ENCODE measurements at regions not wholly inside any gene's neighbourhood (a gene's known extent, or its start where the extent isn't known, plus 50 kb on each side); places are given as distances from the start of the nearest gene placed in this dataset.
"Not testable (repeated sequence)": the region's sequence is repeated elsewhere in the genome, so short reads cannot be mapped to it uniquely, and the experiment has no call there.

DNA sequence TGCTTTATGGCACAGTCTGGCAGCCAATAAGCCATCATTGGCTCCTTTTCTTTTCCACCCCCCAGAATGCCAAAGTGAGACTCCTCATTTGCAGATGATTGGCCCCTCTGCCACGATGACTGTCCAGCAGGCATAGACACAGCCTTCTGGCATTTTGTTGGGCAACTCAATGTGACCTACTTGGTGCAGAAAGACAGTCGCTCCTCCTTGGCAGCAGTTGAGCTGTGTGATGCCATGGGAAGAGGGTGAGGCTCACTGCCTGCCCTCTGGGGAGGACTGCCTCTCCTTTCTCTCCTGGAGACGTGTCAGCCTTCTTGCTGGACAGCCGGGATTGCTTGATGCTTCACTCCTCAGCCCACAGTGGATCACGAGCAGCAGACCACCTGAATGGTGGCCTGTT, 264.9 kb downstream of the C12orf75 start:
- Histone ChIP-seq H3K9me3 (no peaks in the 10 kb centered on the region), H3K27ac (no peak overlapping the region), H3K27me3 (no peaks in the 10 kb centered on the region), H3K4me3 (no peak overlapping the region), H3K36me3 (no peaks in the 10 kb centered on the region), H3K4me1 (no peaks in the 10 kb centered on the region)
- intact Hi-C loops (cut with DNase I; ENCODE audit: low total_unique reads): no loop called here
- TF ChIP-seq POLR2A (IDR thresholded peaks at IDR 0.05): no peak
- TF ChIP-seq, protein P1, sequence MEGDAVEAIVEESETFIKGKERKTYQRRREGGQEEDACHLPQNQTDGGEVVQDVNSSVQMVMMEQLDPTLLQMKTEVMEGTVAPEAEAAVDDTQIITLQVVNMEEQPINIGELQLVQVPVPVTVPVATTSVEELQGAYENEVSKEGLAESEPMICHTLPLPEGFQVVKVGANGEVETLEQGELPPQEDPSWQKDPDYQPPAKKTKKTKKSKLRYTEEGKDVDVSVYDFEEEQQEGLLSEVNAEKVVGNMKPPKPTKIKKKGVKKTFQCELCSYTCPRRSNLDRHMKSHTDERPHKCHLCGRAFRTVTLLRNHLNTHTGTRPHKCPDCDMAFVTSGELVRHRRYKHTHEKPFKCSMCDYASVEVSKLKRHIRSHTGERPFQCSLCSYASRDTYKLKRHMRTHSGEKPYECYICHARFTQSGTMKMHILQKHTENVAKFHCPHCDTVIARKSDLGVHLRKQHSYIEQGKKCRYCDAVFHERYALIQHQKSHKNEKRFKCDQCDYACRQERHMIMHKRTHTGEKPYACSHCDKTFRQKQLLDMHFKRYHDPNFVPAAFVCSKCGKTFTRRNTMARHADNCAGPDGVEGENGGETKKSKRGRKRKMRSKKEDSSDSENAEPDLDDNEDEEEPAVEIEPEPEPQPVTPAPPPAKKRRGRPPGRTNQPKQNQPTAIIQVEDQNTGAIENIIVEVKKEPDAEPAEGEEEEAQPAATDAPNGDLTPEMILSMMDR (IDR thresholded peaks at IDR 0.05): no peak
- no peak for DNase-seq

DNA sequence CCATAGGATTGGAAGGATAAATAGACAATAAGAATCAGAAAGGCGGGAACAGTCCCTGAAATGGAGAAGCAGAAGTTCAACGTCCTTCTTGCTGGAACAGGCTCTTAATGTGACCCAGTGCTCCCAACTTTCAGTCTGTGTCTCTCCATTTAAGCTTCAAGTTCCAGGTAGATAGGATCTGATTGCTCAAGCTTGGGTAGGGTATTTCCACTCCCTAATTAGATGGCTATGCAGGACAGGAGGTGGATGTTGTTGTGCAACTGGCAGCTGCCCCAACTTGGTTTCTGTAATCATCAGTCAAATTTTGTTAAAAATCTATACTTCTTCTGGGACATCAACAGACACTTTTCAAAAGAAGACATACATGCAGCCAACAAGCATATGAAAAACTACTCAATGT, 266.2 kb downstream of the C12orf75 start:
- H3K27ac ChIP-seq: no peak overlapping the region
- no peaks in the 10 kb centered on the region for H3K4me1 ChIP-seq
- H3K9me3 ChIP-seq: no peaks in the 10 kb centered on the region
- H3K27me3 ChIP-seq: no peaks in the 10 kb centered on the region
- TF ChIP-seq POLR2A (IDR thresholded peaks at IDR 0.05): no peak
- TF ChIP-seq, protein P1 (IDR thresholded peaks at IDR 0.05): no peak
- no peak for DNase-seq
- intact Hi-C loops (cut with DNase I; ENCODE audit: low total_unique reads): no loop called here
- no peaks in the 10 kb centered on the region for H3K36me3 ChIP-seq
- H3K4me3 ChIP-seq: no peak overlapping the region

DNA sequence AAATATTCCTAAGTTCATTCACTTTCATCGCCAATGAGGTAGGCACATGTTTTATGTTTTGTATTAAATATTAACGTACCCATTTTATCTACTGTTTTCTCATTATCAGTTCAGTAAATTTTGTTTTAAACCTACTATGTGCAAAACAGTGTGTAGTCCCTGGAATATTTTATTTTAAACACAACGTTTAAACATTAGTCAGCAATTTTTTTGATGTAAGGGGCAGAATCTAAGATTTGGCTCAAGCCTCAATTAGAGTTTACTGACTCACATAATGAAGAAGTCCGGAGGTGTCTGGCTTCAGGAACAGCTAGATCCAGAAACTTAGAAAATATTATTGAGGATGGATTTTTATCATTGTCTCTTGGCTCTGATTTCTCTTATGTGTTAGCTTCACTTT, 267.5 kb downstream of the C12orf75 start:
- H3K4me3 ChIP-seq: no peak overlapping the region
- intact Hi-C loops (cut with DNase I; ENCODE audit: low total_unique reads): no loop called here
- H3K27me3 ChIP-seq: no peaks in the 10 kb centered on the region
- no peaks in the 10 kb centered on the region for H3K36me3 ChIP-seq
- no peak for DNase-seq
- no peaks in the 10 kb centered on the region for H3K9me3 ChIP-seq
- no peak for TF ChIP-seq POLR2A (IDR thresholded peaks at IDR 0.05)
- TF ChIP-seq, protein P1 (IDR thresholded peaks at IDR 0.05): no peak
- no peak overlapping the region for H3K27ac ChIP-seq
- no peaks in the 10 kb centered on the region for H3K4me1 ChIP-seq

DNA sequence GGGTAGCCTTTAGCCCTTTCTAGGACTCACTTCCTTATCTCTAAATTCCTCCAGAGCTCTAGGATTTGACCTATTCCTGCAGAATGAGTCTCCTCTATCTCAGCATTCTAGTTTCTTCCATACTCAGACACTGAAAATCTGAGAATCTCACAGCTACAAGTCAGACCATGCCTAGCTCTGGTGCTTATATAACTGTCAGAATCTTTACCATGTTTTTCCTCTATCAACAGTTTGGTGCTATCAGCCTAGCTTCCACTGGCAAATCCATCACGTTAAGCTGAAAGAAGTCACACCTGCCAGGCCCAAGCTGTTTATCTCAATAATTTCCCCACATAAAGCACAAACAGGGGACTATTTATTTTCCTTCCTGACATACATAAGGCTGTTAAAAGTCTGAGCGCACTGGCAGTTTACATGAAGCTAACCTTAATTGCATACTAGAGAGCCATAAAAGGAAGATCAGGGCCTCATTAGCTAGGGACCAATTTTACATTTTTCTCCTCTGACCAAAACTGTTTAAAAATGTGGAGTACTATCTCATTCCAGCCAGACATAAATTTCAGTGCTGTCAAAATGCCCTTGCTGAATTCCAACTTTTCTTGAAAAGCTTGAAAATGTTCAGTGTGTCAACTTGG, 270.5 kb downstream of the C12orf75 start:
- TF ChIP-seq POLR2A (IDR thresholded peaks at IDR 0.05): no peak
- TF ChIP-seq, protein P1 (IDR thresholded peaks at IDR 0.05): no peak
- intact Hi-C loops (cut with DNase I; ENCODE audit: low total_unique reads): no loop called here
- DNase-seq: no peak
- no peaks in the 10 kb centered on the region for H3K4me1 ChIP-seq
- no peak overlapping the region for H3K4me3 ChIP-seq
- H3K36me3 ChIP-seq: no peaks in the 10 kb centered on the region
- H3K27ac ChIP-seq: no peak overlapping the region
- no peaks in the 10 kb centered on the region for H3K9me3 ChIP-seq
- no peaks in the 10 kb centered on the region for H3K27me3 ChIP-seq

DNA sequence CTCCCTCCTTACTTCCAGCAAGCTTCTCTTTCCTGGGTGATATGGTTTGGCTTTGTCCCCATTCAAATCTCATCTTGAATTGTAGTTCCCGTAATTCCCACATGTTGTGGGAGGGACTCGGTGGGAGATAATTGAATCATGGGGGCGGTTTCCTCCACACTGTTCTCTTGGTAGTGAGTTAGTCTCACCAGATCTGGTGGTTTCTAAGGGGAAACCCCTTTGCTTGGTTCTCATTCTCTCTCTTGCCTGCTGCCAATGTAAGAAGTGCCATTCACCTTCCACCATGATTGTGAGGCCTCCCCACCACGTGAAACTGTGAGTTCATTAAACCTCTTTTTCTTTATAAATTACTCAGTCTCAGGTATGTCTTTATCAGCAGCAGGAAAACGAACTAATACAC, 271.8 kb downstream of the C12orf75 start:
- H3K9me3 ChIP-seq; H3K4me1 ChIP-seq; H3K36me3 ChIP-seq; H3K27ac ChIP-seq; H3K27me3 ChIP-seq; DNase-seq; H3K4me3 ChIP-seq; intact Hi-C loops (cut with DNase I; ENCODE audit: low total_unique reads): not testable (repeated sequence)

DNA sequence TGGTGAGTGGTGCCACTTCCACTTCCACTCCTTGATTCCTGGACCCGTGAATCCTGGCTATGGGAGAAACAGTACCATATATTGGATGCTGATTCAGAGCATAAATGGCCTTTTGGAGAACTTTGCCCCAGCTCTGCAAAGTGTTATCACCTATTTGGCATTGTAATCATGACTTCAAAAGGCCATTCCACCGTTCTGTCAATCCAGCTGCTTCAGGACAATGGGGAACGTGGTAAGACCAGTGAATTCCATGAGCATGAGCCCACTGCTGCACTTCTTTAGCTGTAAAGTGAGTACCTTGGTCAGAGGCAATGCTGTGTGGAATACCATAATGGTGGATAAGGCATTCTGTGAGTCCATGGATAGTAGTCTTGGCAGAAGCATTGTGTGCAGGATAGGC, 273.8 kb downstream of the C12orf75 start:
- H3K36me3 ChIP-seq; intact Hi-C loops (cut with DNase I; ENCODE audit: low total_unique reads); H3K27me3 ChIP-seq; H3K9me3 ChIP-seq; H3K4me1 ChIP-seq; DNase-seq; H3K27ac ChIP-seq; H3K4me3 ChIP-seq: not testable (repeated sequence)

DNA sequence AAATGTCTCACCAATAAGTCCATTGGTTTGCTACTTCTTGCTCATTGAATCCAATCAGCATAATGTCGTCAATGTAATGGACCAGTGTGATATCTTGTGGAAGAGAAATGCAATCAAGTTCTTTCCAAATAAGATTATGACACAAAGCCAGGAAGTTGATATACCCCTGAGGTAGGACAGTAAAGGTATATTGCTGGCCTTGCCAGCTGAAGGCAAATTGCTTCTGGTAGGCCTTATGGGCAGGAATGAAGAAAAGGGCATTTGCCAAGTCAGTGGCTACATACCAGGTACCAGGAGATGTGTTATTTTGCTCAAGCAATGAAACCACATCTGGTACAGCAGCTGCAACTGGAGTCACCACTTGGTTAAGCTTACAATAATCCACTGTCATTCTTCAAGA, 276.1 kb downstream of the C12orf75 start:
- H3K27ac ChIP-seq; intact Hi-C loops (cut with DNase I; ENCODE audit: low total_unique reads); H3K27me3 ChIP-seq; H3K9me3 ChIP-seq; H3K36me3 ChIP-seq; H3K4me1 ChIP-seq; DNase-seq; H3K4me3 ChIP-seq: not testable (repeated sequence)

DNA sequence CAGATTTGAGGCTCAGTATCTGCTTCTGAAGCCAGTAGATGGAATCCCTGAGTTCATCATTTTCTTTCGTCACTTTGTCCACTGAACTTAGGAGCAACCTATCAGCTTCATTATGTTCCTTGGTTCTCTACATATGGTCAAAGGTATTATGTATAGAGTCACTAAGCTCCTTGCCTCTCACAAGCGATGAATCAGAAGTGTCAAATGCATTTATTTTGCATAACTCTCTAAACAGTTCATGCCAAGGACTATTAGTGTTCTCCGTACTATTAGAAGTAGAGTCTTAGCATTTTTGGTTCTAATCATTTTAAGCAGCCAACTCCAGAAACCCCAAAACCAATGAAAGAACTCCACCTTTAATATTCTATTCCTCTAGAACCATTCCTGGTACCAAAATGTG, 278.5 kb downstream of the C12orf75 start:
- DNase-seq; H3K4me3 ChIP-seq; H3K9me3 ChIP-seq; intact Hi-C loops (cut with DNase I; ENCODE audit: low total_unique reads); H3K36me3 ChIP-seq; H3K4me1 ChIP-seq; H3K27me3 ChIP-seq; H3K27ac ChIP-seq: not testable (repeated sequence)

All from uterus (tissue), 3 donors.